SK-N-SH (cell line): ENCODE measurements at regions not wholly inside any gene's neighbourhood (a gene's known extent, or its start where the extent isn't known, plus 50 kb on each side); places are given as distances from the start of the nearest gene placed in this dataset.

ENCODE experiments used
- CTCF ChIA-PET: fragments of 300-600, 350-600 bp; formaldehyde crosslinking; extraction: SDS; loops from one replicate; lab custom pipeline; 2021; lab: Yijun Ruan, JAX
- POLR2A ChIA-PET: fragments of 350-600 bp; sonication (Branson Sonifier 250); formaldehyde crosslinking; extraction: SDS; loops from one replicate; lab custom pipeline; 2020; ENCODE audit warnings: antibody characterized with exemption, inconsistent platforms; lab: Yijun Ruan, JAX
- DNase-seq: peaks from one replicate; pipeline ENCODE4 v3.0.0; 2012
- H2AFZ ChIP-seq: fragments of 200-600 bp; sonication (generic); 2 replicates; pipeline ENCODE4 v1.8.1; 2016; ENCODE audit warnings: antibody characterized with exemption, mild to moderate bottlenecking, low read depth
- H3F3A ChIP-seq: fragments of 200-600 bp; sonication (generic); replicated peaks from 2 replicates; pipeline ENCODE3; 2016; ENCODE audit warnings: antibody characterized with exemption, mild to moderate bottlenecking; ENCODE audit not compliant: insufficient read depth
- H3K27ac ChIP-seq, 2 experiments: fragments of 200-500 bp in 1 of 2; fragments of 200-600 bp in 1 of 2; sonication (Bioruptor generic) in 1 of 2; sonication (generic), shearing (Covaris generic) in 1 of 2; 2 replicates each; pipeline versions ENCODE4 v1.5.1 to v1.6.1; 2014 to 2016; ENCODE audit warnings: low read depth in 2 of 2, inconsistent platforms in 1 of 2, low read length in 1 of 2, mild to moderate bottlenecking in 1 of 2, mixed read lengths in 1 of 2
- H3K27me3 ChIP-seq: fragments of 200-600 bp; sonication (generic), shearing (Covaris generic); 2 replicates; pipeline ENCODE4 v1.6.1; 2016; ENCODE audit warnings: mixed run types; ENCODE audit not compliant: insufficient read depth
- H3K36me3 ChIP-seq, 2 experiments: fragments of 200-500 bp in 1 of 2; fragments of 200-600 bp in 1 of 2; sonication (Bioruptor generic) in 1 of 2; sonication (generic) in 1 of 2; replicated peaks in 1 of 2; 2 replicates each; pipeline versions ENCODE3 to v1.5.1; 2014 to 2016; ENCODE audit warnings: low read length in 1 of 2, mild to moderate bottlenecking in 1 of 2; ENCODE audit not compliant: insufficient read depth in 2 of 2, control insufficient read depth in 1 of 2
- H3K4me1 ChIP-seq, 2 experiments: fragments of 200-500 bp in 1 of 2; fragments of 200-600 bp in 1 of 2; sonication (Bioruptor generic) in 1 of 2; sonication (generic), shearing (Covaris generic) in 1 of 2; 2 replicates each; pipeline versions ENCODE4 v1.5.1 to v1.6.1; 2014 to 2016; ENCODE audit warnings: low read depth in 1 of 2, low read length in 1 of 2, mixed run types in 1 of 2; ENCODE audit not compliant: insufficient read depth in 2 of 2, control insufficient read depth in 1 of 2
- H3K4me2 ChIP-seq: fragments of 200-600 bp; sonication (generic), shearing (Covaris generic); 2 replicates; pipeline ENCODE4 v1.6.1; 2017; ENCODE audit warnings: mixed run types
- H3K4me3 ChIP-seq, 2 experiments: fragments of 200-500 bp in 1 of 2; fragments of 200-600 bp in 1 of 2; sonication (Bioruptor generic) in 1 of 2; sonication (generic), shearing (Covaris generic) in 1 of 2; 2 replicates each; pipeline versions ENCODE4 v1.5.1 to v1.8.1; 2014 to 2016; ENCODE audit warnings: low read depth in 2 of 2, inconsistent platforms in 1 of 2, low read length in 1 of 2, mild to moderate bottlenecking in 1 of 2, mixed read lengths in 1 of 2, moderate library complexity in 1 of 2
- H3K79me2 ChIP-seq: fragments of 200-600 bp; sonication (generic); 2 replicates; pipeline ENCODE4 v1.8.1; 2017; ENCODE audit warnings: mild to moderate bottlenecking; ENCODE audit not compliant: insufficient read depth
- H3K9ac ChIP-seq: fragments of 200-600 bp; sonication (generic); 2 replicates; pipeline ENCODE4 v1.6.1; 2017; ENCODE audit warnings: mixed run types
- H3K9me2 ChIP-seq: fragments of 200-600 bp; sonication (generic); 2 replicates; pipeline ENCODE4 v1.6.1; 2017; ENCODE audit warnings: mixed run types
- H3K9me3 ChIP-seq: fragments of 200-600 bp; sonication (generic); 2 replicates; pipeline ENCODE4 v1.6.1; 2017; ENCODE audit warnings: mixed run types, mild to moderate bottlenecking, moderate library complexity
- H4K20me1 ChIP-seq: fragments of 200-600 bp; sonication (generic); 2 replicates; pipeline ENCODE4 v1.6.1; 2017; ENCODE audit warnings: mild to moderate bottlenecking, mixed run types; ENCODE audit not compliant: insufficient read depth
- CTCF ChIP-seq: fragments of 200-600 bp; sonication (generic); IDR thresholded peaks from 2 replicates; pipeline ENCODE4 v1.6.1; 2017; ENCODE audit warnings: antibody characterized with exemption, mild to moderate bottlenecking, moderate library complexity
- EP300 ChIP-seq, 2 experiments: IDR thresholded peaks; 2 replicates each; pipeline versions ENCODE4 v1.4.0 to v1.6.1; 2012; ENCODE audit warnings: borderline replicate concordance in 1 of 2, low read depth in 1 of 2, low read length in 1 of 2
- EZH2phosphoT487 ChIP-seq: fragments of 200-600 bp; sonication (generic); IDR thresholded peaks from 2 replicates; pipeline ENCODE4 v1.6.1; 2017; ENCODE audit warnings: low read depth, mixed run types, mild to moderate bottlenecking, antibody characterized with exemption, moderate library complexity, borderline replicate concordance
- FOXM1 ChIP-seq: IDR thresholded peaks from 2 replicates; pipeline ENCODE4 v1.4.0; 2012; ENCODE audit warnings: low read depth, mild to moderate bottlenecking
- IRF3 ChIP-seq: fragments of 150-350 bp; IDR thresholded peaks from 2 replicates; pipeline ENCODE4 v1.6.1; 2016; ENCODE audit warnings: mild to moderate bottlenecking, low read depth, low read length
- NRF1 ChIP-seq: IDR thresholded peaks from 2 replicates; pipeline ENCODE4 v1.6.1; 2012; ENCODE audit warnings: low read depth, mild to moderate bottlenecking, low read length
- PBX3 ChIP-seq: IDR thresholded peaks from 2 replicates; pipeline ENCODE4; 2012
- RAD21 ChIP-seq: IDR thresholded peaks from 2 replicates; pipeline ENCODE4 v1.6.1; 2012; ENCODE audit warnings: mild to moderate bottlenecking, low read length
- RCOR1 ChIP-seq: fragments of 150-350 bp; IDR thresholded peaks from 2 replicates; pipeline ENCODE4 v1.6.1; 2017; ENCODE audit warnings: antibody characterized with exemption, low read length
- REST ChIP-seq: IDR thresholded peaks from 2 replicates; pipeline ENCODE4 v1.6.1; 2012; ENCODE audit warnings: mild to moderate bottlenecking, low read depth, low read length, moderate library complexity
- RFX5 ChIP-seq: IDR thresholded peaks from 2 replicates; pipeline ENCODE4 v1.6.1; 2012; ENCODE audit warnings: mild to moderate bottlenecking, improper control_type of control experiment, low read length
- SIN3A ChIP-seq: IDR thresholded peaks from 2 replicates; pipeline ENCODE4 v1.6.1; 2012; ENCODE audit warnings: low read depth, mild to moderate bottlenecking, low read length, moderate library complexity, borderline replicate concordance
- SMC3 ChIP-seq: IDR thresholded peaks from 2 replicates; pipeline ENCODE4 v1.6.1; 2012; ENCODE audit warnings: low read depth, low read length, improper control_type of control experiment
- TAF1 ChIP-seq: IDR thresholded peaks from 2 replicates; pipeline ENCODE4 v1.6.1; 2012; ENCODE audit warnings: low read depth, mild to moderate bottlenecking, low read length, moderate library complexity, borderline replicate concordance
- TCF12 ChIP-seq: IDR thresholded peaks from 2 replicates; pipeline ENCODE4 v1.4.0; 2012
- TEAD4 ChIP-seq: IDR thresholded peaks from 2 replicates; pipeline ENCODE4 v1.4.0; 2012; ENCODE audit warnings: mild to moderate bottlenecking, borderline replicate concordance; ENCODE audit not compliant: insufficient read depth
- USF2 ChIP-seq: fragments of 150-350 bp; IDR thresholded peaks from 2 replicates; pipeline ENCODE4 v1.6.1; 2017; ENCODE audit warnings: antibody characterized with exemption, low read length, low read depth, borderline replicate concordance
- WGBS: methylation state at CpG from one replicate; pipeline ENCODE4 v1.1.6; 2017; ENCODE audit warnings: low lambda C conversion rate; 5-methylcytosine and 5-hydroxymethylcytosine counted together

GRCh38 chr20:24368253-24368652, 101.2 kb upstream of the SYNDIG1 start:
- WGBS: 47% methylated on average over 4 of the region's 4 CpGs
- Histone ChIP-seq H3K4me1 (no peaks in the 10 kb centered on the region), H3K36me3 (no peaks in the 10 kb centered on the region), H3F3A (no peaks in the 10 kb centered on the region), H3K9me3 (no peaks in the 10 kb centered on the region), H3K27me3 (no peaks in the 10 kb centered on the region), H3K27ac (no peak overlapping the region), H3K9me2 (no peaks in the 10 kb centered on the region), H4K20me1 (no peaks in the 10 kb centered on the region), H2AFZ (no peak overlapping the region), H3K4me2 (no peak overlapping the region), H3K9ac (no peak overlapping the region), H3K79me2 (no peaks in the 10 kb centered on the region), H3K4me3 (no peak overlapping the region)
- ChIA-PET POLR2A (no interaction called here), CTCF (no interaction called here)
- no peak for TF ChIP-seq NRF1
- no peak for TF ChIP-seq TEAD4
- no peak for TF ChIP-seq PBX3
- TF ChIP-seq REST: no peak
- no peak for TF ChIP-seq CTCF
- TF ChIP-seq TCF12: no peak
- TF ChIP-seq TAF1: no peak
- DNase-seq: no peak

GRCh38 chr20:24366336-24367004, 103.0 kb upstream of the SYNDIG1 start:
- Histone ChIP-seq H3K9me3 (no peaks in the 10 kb centered on the region), H3K4me1 (no peaks in the 10 kb centered on the region), H3K79me2 (no peaks in the 10 kb centered on the region), H3K36me3 (no peaks in the 10 kb centered on the region), H4K20me1 (no peaks in the 10 kb centered on the region), H3K9ac (no peak overlapping the region), H3K27me3 (no peaks in the 10 kb centered on the region), H3K9me2 (no peaks in the 10 kb centered on the region), H2AFZ (no peak overlapping the region), H3K4me3 (no peak overlapping the region), H3K4me2 (no peak overlapping the region), H3K27ac (no peak overlapping the region), H3F3A (no peaks in the 10 kb centered on the region)
- ChIA-PET POLR2A (no interaction called here), CTCF (interaction anchor here (0.8 kb wide), 1 partner anchor 16 kb away, joined by 4 read pairs; no protein-coding TSS in a partner anchor)
- WGBS: 55% methylated on average over 16 of the region's 16 CpGs
- DNase-seq: no peak
- TF ChIP-seq IRF3 (no peak), RCOR1 (no peak), USF2 (no peak), EZH2phosphoT487 (no peak), SMC3 (no peak), RAD21 (no peak), RFX5 (no peak), SIN3A (no peak), PBX3 (no peak), EP300 (IDR thresholded peaks at IDR 0.05; ENCODE audit: borderline replicate concordance in 1 of 2, low read depth in 1 of 2, low read length in 1 of 2) (no peak), FOXM1 (no peak)
